ENCODE measurements at regions not wholly inside any gene's neighbourhood (a gene's known extent, or its start where the extent isn't known, plus 50 kb on each side); places are given as distances from the start of the nearest gene placed in this dataset.

DNA sequence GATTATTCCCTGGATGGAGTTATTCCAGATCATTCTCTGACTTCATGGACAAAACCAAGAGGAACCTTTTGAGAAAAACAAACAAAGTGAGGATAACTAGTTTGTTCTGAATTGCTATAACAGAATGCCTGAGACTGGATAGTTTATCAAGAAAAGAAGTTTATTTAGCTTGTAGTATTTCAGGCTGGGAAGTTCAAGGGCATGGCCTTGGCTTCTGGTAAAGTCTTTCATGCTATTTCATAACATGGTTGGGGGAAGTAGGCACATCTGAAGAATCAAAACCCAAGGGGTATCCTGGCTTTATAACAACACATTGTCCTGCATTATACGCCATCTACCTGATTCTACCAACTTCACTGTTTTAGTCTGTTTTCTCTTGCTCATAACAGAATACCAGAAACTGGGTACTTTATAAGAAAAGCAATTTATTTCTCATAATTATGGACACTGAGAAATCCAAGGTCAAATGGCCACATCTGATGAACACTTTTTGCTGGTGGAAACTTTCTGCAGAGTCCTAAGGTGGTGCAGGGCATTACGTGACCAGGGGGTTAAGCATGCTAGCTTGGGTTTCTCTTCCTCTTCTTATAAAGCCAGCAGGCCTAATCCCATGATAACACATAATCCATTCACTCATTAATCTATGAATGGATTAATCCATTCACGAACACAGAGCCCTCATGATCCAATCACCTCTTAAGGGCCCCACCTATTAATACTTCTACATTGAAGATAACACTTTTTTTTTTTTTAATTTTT is 186.1 kb upstream of the PRSS16 start:
- TF ChIP-seq POLR2A (IDR thresholded peaks at IDR 0.05): no peak
- TF ChIP-seq, protein P1, sequence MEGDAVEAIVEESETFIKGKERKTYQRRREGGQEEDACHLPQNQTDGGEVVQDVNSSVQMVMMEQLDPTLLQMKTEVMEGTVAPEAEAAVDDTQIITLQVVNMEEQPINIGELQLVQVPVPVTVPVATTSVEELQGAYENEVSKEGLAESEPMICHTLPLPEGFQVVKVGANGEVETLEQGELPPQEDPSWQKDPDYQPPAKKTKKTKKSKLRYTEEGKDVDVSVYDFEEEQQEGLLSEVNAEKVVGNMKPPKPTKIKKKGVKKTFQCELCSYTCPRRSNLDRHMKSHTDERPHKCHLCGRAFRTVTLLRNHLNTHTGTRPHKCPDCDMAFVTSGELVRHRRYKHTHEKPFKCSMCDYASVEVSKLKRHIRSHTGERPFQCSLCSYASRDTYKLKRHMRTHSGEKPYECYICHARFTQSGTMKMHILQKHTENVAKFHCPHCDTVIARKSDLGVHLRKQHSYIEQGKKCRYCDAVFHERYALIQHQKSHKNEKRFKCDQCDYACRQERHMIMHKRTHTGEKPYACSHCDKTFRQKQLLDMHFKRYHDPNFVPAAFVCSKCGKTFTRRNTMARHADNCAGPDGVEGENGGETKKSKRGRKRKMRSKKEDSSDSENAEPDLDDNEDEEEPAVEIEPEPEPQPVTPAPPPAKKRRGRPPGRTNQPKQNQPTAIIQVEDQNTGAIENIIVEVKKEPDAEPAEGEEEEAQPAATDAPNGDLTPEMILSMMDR (IDR thresholded peaks at IDR 0.05): no peak

All from thyroid gland (tissue), 4 donors.